SK-N-SH treated with all-trans-retinoic acid at 6 μM for 48 hours (cell line): ENCODE measurements at regions not wholly inside any gene's neighbourhood (a gene's known extent, or its start where the extent isn't known, plus 50 kb on each side); places are given as distances from the start of the nearest gene placed in this dataset.

Experiments
- ATAC-seq: fragments of 200-7000 bp; cut with Tn5 transposase; 3 replicates; pipeline ENCODE4 v1.9.1; 2020; ENCODE audit warnings: mild to moderate bottlenecking, moderate library complexity
- ARNTL ChIP-seq: fragments of 450-650 bp; formaldehyde crosslinking; IDR thresholded peaks from 2 replicates; pipeline ENCODE4 v1.5.0; 2020; ENCODE audit warnings: low read depth, mild to moderate bottlenecking, moderate library complexity, borderline replicate concordance
- CSDC2 ChIP-seq: fragments of 250-450 bp; sonication (Bioruptor Pico); IDR thresholded peaks from 2 replicates; pipeline ENCODE4 v1.5.0; 2020; ENCODE audit warnings: mild to moderate bottlenecking, moderate library complexity
- ESRRG ChIP-seq: fragments of 250-450 bp; sonication (Bioruptor Pico); IDR thresholded peaks from 2 replicates; pipeline ENCODE4 v1.6.1; 2021; ENCODE audit warnings: mild to moderate bottlenecking
- GLIS3 ChIP-seq: fragments of 250-450 bp; sonication (Bioruptor Pico); IDR thresholded peaks from 2 replicates; pipeline ENCODE4 v1.5.0; 2020; ENCODE audit warnings: mild to moderate bottlenecking, moderate library complexity
- ISL1 ChIP-seq: fragments of 250-450 bp; sonication (Bioruptor Pico); IDR thresholded peaks from 2 replicates; pipeline ENCODE4 v2.1.2; 2022; ENCODE audit warnings: mild to moderate bottlenecking, moderate library complexity
- OSR1 ChIP-seq: fragments of 250-450 bp; sonication (Bioruptor Pico); IDR thresholded peaks from 2 replicates; pipeline ENCODE4 v1.8.0; 2022; ENCODE audit warnings: moderate library complexity, mild to moderate bottlenecking, inconsistent platforms
- PPARA ChIP-seq: fragments of 250-450 bp; sonication (Bioruptor Pico); IDR thresholded peaks from 2 replicates; pipeline ENCODE4 v1.5.0; 2020; ENCODE audit warnings: mild to moderate bottlenecking, borderline replicate concordance
- RARB ChIP-seq: fragments of 250-450 bp; sonication (Bioruptor Pico); IDR thresholded peaks from 2 replicates; pipeline ENCODE4 v1.8.0; 2021; ENCODE audit warnings: mild to moderate bottlenecking, moderate library complexity
- SNAI2 ChIP-seq: fragments of 250-450 bp; sonication (Bioruptor Pico); IDR thresholded peaks from 2 replicates; pipeline ENCODE4 v1.5.0; 2020; ENCODE audit warnings: mild to moderate bottlenecking, moderate library complexity
- TCF4 ChIP-seq: fragments of 250-450 bp; sonication (Bioruptor Pico); IDR thresholded peaks from 2 replicates; pipeline ENCODE4 v1.8.0; 2021; ENCODE audit warnings: mild to moderate bottlenecking, moderate library complexity, borderline replicate concordance
- TOX ChIP-seq: fragments of 250-450 bp; sonication (Bioruptor Pico); IDR thresholded peaks from 2 replicates; pipeline ENCODE4 v1.8.0; 2021; ENCODE audit warnings: mild to moderate bottlenecking, moderate library complexity, borderline replicate concordance
- ZC3H10 ChIP-seq: fragments of 250-450 bp; sonication (Bioruptor Pico); IDR thresholded peaks from 2 replicates; pipeline ENCODE4 v1.5.1; 2021; ENCODE audit warnings: mild to moderate bottlenecking, moderate library complexity
- ZFP3 ChIP-seq: fragments of 250-450 bp; sonication (Bioruptor Pico); IDR thresholded peaks from 2 replicates; pipeline ENCODE4 v1.5.0; 2020; ENCODE audit warnings: mild to moderate bottlenecking, moderate library complexity
- ZFP30 ChIP-seq: fragments of 450-650 bp; formaldehyde crosslinking; IDR thresholded peaks from 2 replicates; pipeline ENCODE4 v1.5.0; 2022; ENCODE audit warnings: mild to moderate bottlenecking, moderate library complexity
- ZNF565 ChIP-seq: fragments of 450-650 bp; formaldehyde crosslinking; conservative IDR thresholded peaks from 2 replicates; pipeline ENCODE4 v1.5.0; 2020; ENCODE audit warnings: low read depth, mild to moderate bottlenecking, moderate library complexity
- ZNF70 ChIP-seq: fragments of 450-650 bp; formaldehyde crosslinking; IDR thresholded peaks from 2 replicates; pipeline ENCODE4 v1.5.0; 2020; ENCODE audit warnings: mild to moderate bottlenecking, moderate library complexity
- ZNF8 ChIP-seq: fragments of 450-650 bp; formaldehyde crosslinking; IDR thresholded peaks from 2 replicates; pipeline ENCODE4 v1.5.0; 2020; ENCODE audit warnings: mild to moderate bottlenecking, moderate library complexity
- TF ChIP-seq, protein P1 (sequence below): fragments of 250-450 bp; sonication (Bioruptor Pico); IDR thresholded peaks from 2 replicates; pipeline ENCODE4 v1.5.1; 2020; ENCODE audit warnings: low read depth, mild to moderate bottlenecking, moderate library complexity
- TF ChIP-seq, protein P2 (sequence below): fragments of 250-450 bp; sonication (Bioruptor Pico); IDR thresholded peaks from 2 replicates; pipeline ENCODE4 v1.5.0; 2020; ENCODE audit warnings: mild to moderate bottlenecking, moderate library complexity
- TF ChIP-seq, protein P3 (sequence below): fragments of 250-450 bp; sonication (Bioruptor Pico); IDR thresholded peaks from 2 replicates; pipeline ENCODE4 v1.8.0; 2020; ENCODE audit warnings: mild to moderate bottlenecking, moderate library complexity, borderline replicate concordance
- TF ChIP-seq, protein P4 (sequence below): fragments of 250-450 bp; sonication (Bioruptor Pico); IDR thresholded peaks from 2 replicates; pipeline ENCODE4 v1.8.0; 2021; ENCODE audit warnings: low read depth, mild to moderate bottlenecking, moderate library complexity, borderline replicate concordance
- TF ChIP-seq, protein P5 (sequence below): fragments of 250-450 bp; sonication (Bioruptor Pico); IDR thresholded peaks from 2 replicates; pipeline ENCODE4 v1.5.1; 2021; ENCODE audit warnings: mild to moderate bottlenecking, moderate library complexity

DNA sequence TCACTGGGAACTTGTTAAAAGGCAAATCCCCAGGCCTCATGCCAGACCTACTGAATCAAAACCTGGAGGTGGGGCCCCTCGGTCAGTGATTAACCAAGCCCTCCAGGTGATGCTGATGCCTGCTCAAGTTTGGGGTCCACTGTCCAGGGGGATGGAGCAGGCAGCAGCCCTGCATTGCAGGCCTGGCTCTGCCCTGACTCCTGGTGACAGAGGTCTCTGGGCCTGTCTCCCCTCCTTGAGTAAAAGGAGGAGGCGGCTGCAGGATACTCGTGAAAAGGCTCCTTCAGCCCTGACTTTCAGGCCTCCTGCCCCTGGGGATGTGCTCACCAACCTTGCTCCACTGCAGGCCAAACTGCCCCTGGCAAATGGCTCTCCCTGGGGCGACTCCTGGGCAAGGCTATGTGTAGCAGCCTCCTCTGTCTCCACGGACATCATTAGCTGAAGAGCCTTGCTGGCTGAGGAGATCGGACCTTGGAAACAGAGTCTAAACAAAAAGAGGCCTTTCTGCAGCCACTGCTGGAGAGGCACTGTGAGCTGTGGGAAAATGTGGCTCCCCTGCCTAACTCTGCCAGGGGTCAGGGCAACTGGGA lies 134.8 kb upstream of the ALDH1B1 start:
- TF ChIP-seq, protein P1, sequence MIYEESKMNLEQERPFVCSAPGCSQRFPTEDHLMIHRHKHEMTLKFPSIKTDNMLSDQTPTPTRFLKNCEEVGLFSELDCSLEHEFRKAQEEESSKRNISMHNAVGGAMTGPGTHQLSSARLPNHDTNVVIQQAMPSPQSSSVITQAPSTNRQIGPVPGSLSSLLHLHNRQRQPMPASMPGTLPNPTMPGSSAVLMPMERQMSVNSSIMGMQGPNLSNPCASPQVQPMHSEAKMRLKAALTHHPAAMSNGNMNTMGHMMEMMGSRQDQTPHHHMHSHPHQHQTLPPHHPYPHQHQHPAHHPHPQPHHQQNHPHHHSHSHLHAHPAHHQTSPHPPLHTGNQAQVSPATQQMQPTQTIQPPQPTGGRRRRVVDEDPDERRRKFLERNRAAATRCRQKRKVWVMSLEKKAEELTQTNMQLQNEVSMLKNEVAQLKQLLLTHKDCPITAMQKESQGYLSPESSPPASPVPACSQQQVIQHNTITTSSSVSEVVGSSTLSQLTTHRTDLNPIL (CRISPR knock-in tag): no peak
- TF ChIP-seq ESRRG (CRISPR knock-in tag): no peak
- no peak for TF ChIP-seq ZNF565 (CRISPR knock-in tag)
- no peak for TF ChIP-seq OSR1
- no peak for TF ChIP-seq TCF4 (CRISPR knock-in tag)
- TF ChIP-seq, protein P2, sequence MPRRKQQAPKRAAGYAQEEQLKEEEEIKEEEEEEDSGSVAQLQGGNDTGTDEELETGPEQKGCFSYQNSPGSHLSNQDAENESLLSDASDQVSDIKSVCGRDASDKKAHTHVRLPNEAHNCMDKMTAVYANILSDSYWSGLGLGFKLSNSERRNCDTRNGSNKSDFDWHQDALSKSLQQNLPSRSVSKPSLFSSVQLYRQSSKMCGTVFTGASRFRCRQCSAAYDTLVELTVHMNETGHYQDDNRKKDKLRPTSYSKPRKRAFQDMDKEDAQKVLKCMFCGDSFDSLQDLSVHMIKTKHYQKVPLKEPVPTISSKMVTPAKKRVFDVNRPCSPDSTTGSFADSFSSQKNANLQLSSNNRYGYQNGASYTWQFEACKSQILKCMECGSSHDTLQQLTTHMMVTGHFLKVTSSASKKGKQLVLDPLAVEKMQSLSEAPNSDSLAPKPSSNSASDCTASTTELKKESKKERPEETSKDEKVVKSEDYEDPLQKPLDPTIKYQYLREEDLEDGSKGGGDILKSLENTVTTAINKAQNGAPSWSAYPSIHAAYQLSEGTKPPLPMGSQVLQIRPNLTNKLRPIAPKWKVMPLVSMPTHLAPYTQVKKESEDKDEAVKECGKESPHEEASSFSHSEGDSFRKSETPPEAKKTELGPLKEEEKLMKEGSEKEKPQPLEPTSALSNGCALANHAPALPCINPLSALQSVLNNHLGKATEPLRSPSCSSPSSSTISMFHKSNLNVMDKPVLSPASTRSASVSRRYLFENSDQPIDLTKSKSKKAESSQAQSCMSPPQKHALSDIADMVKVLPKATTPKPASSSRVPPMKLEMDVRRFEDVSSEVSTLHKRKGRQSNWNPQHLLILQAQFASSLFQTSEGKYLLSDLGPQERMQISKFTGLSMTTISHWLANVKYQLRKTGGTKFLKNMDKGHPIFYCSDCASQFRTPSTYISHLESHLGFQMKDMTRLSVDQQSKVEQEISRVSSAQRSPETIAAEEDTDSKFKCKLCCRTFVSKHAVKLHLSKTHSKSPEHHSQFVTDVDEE (CRISPR knock-in tag): no peak
- TF ChIP-seq ISL1: no peak
- no peak for TF ChIP-seq TOX (CRISPR knock-in tag)
- ATAC-seq: no peak

DNA sequence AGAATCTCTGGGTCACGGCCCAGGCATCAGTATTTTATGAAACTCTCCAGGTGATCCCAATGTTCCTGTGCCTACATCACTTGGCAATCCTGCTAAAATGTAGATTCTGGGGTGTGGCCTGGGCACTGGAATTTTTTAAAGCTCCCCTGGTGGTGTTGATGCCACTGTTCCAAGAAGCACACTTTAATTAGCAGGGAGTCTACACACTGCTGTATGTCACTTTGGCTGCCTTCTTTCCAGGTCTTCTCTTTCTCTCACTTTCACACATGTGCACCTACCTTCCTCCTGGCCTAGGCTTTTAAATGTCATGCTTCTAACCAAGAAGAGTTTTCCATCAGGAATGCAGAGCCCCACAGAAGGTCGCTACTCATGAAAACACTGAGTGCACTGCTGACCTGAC lies 136.0 kb upstream of the ALDH1B1 start:
- no peak for TF ChIP-seq CSDC2 (CRISPR knock-in tag)
- no peak for TF ChIP-seq RARB (CRISPR knock-in tag)
- no peak for TF ChIP-seq ZNF565 (CRISPR knock-in tag)
- TF ChIP-seq ZNF8 (CRISPR knock-in tag): no peak
- TF ChIP-seq, protein P3, sequence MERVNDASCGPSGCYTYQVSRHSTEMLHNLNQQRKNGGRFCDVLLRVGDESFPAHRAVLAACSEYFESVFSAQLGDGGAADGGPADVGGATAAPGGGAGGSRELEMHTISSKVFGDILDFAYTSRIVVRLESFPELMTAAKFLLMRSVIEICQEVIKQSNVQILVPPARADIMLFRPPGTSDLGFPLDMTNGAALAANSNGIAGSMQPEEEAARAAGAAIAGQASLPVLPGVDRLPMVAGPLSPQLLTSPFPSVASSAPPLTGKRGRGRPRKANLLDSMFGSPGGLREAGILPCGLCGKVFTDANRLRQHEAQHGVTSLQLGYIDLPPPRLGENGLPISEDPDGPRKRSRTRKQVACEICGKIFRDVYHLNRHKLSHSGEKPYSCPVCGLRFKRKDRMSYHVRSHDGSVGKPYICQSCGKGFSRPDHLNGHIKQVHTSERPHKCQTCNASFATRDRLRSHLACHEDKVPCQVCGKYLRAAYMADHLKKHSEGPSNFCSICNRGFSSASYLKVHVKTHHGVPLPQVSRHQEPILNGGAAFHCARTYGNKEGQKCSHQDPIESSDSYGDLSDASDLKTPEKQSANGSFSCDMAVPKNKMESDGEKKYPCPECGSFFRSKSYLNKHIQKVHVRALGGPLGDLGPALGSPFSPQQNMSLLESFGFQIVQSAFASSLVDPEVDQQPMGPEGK: no peak
- TF ChIP-seq, protein P2 (CRISPR knock-in tag): no peak
- no peak for TF ChIP-seq GLIS3 (CRISPR knock-in tag)
- TF ChIP-seq, protein P4, sequence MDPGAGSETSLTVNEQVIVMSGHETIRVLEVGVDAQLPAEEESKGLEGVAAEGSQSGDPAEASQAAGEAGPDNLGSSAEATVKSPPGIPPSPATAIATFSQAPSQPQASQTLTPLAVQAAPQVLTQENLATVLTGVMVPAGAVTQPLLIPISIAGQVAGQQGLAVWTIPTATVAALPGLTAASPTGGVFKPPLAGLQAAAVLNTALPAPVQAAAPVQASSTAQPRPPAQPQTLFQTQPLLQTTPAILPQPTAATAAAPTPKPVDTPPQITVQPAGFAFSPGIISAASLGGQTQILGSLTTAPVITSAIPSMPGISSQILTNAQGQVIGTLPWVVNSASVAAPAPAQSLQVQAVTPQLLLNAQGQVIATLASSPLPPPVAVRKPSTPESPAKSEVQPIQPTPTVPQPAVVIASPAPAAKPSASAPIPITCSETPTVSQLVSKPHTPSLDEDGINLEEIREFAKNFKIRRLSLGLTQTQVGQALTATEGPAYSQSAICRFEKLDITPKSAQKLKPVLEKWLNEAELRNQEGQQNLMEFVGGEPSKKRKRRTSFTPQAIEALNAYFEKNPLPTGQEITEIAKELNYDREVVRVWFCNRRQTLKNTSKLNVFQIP: no peak
- TF ChIP-seq OSR1: no peak
- TF ChIP-seq ZFP3 (CRISPR knock-in tag): no peak
- no peak for TF ChIP-seq SNAI2 (CRISPR knock-in tag)
- no peak for TF ChIP-seq ZFP30 (CRISPR knock-in tag)
- no peak for TF ChIP-seq ISL1
- no peak for TF ChIP-seq ZNF70 (CRISPR knock-in tag)
- no peak for TF ChIP-seq ZC3H10 (CRISPR knock-in tag)
- no peak for TF ChIP-seq ARNTL
- TF ChIP-seq, protein P1 (CRISPR knock-in tag): no peak
- TF ChIP-seq, protein P5, sequence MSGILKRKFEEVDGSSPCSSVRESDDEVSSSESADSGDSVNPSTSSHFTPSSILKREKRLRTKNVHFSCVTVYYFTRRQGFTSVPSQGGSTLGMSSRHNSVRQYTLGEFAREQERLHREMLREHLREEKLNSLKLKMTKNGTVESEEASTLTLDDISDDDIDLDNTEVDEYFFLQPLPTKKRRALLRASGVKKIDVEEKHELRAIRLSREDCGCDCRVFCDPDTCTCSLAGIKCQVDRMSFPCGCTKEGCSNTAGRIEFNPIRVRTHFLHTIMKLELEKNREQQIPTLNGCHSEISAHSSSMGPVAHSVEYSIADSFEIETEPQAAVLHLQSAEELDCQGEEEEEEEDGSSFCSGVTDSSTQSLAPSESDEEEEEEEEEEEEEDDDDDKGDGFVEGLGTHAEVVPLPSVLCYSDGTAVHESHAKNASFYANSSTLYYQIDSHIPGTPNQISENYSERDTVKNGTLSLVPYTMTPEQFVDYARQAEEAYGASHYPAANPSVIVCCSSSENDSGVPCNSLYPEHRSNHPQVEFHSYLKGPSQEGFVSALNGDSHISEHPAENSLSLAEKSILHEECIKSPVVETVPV (CRISPR knock-in tag): no peak
- no peak for TF ChIP-seq ESRRG (CRISPR knock-in tag)
- TF ChIP-seq PPARA: no peak
- no peak for ATAC-seq
